ENCODE measurements at regions not wholly inside any gene's neighbourhood (a gene's known extent, or its start where the extent isn't known, plus 50 kb on each side); places are given as distances from the start of the nearest gene placed in this dataset.

DNA sequence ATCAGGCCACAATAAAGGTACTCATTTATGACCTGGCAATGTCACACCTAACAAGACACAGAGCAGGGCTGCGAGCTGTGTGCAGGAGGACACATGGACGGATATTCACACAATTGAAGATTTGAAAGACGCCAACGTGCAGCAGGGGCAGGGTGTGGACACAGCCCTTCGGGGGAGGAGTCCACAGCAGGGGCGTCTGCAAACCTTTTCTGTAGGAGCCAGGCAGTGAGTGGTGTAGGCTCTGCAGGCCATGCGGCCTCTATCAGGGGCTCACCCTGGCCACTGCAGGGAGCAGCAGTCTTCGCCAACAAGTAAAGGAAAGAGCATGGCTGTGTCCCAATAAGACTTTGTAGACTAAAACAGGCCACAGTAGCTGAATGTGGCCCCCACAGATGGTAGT is 125.7 kb upstream of the SNTG2 start:
- no peak overlapping the region for H2AFZ ChIP-seq
- no peaks in the 10 kb centered on the region for H3K36me3 ChIP-seq (replicated peaks; ENCODE audit: insufficient read depth, low read depth)
- no peaks in the 10 kb centered on the region for H3K9me2 ChIP-seq (replicated peaks; ENCODE audit: insufficient read depth)
- no peaks in the 10 kb centered on the region for H3K79me2 ChIP-seq
- no peak overlapping the region for H3K27ac ChIP-seq
- H4K20me1 ChIP-seq (ENCODE audit: insufficient read depth, poor library complexity, severe bottlenecking) = no peaks in the 10 kb centered on the region
- H3K4me2 ChIP-seq = no peak overlapping the region
- TF ChIP-seq EZH2 (IDR thresholded peaks at IDR 0.05; ENCODE audit: borderline replicate concordance) = no peak
- TF ChIP-seq EZH2phosphoT487 (IDR thresholded peaks at IDR 0.05; ENCODE audit: low read depth, severe bottlenecking, unreplicated experiment) = no peak
- TF ChIP-seq, protein P1, sequence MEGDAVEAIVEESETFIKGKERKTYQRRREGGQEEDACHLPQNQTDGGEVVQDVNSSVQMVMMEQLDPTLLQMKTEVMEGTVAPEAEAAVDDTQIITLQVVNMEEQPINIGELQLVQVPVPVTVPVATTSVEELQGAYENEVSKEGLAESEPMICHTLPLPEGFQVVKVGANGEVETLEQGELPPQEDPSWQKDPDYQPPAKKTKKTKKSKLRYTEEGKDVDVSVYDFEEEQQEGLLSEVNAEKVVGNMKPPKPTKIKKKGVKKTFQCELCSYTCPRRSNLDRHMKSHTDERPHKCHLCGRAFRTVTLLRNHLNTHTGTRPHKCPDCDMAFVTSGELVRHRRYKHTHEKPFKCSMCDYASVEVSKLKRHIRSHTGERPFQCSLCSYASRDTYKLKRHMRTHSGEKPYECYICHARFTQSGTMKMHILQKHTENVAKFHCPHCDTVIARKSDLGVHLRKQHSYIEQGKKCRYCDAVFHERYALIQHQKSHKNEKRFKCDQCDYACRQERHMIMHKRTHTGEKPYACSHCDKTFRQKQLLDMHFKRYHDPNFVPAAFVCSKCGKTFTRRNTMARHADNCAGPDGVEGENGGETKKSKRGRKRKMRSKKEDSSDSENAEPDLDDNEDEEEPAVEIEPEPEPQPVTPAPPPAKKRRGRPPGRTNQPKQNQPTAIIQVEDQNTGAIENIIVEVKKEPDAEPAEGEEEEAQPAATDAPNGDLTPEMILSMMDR (IDR thresholded peaks at IDR 0.05; ENCODE audit: poor library complexity) = no peak
- no peak for DNase-seq (ENCODE audit: low spot score)
- H3K4me1 ChIP-seq (ENCODE audit: insufficient read depth) = no peaks in the 10 kb centered on the region
- no peaks in the 10 kb centered on the region for H3K9me3 ChIP-seq (ENCODE audit: low read depth)
- no peak overlapping the region for H3K4me3 ChIP-seq
- H3K27me3 ChIP-seq = no peaks in the 10 kb centered on the region
- 70% methylated on average over 8 of the region's 8 CpGs for WGBS (ENCODE audit: low lambda C conversion rate, missing lambda C conversion rate)

DNA sequence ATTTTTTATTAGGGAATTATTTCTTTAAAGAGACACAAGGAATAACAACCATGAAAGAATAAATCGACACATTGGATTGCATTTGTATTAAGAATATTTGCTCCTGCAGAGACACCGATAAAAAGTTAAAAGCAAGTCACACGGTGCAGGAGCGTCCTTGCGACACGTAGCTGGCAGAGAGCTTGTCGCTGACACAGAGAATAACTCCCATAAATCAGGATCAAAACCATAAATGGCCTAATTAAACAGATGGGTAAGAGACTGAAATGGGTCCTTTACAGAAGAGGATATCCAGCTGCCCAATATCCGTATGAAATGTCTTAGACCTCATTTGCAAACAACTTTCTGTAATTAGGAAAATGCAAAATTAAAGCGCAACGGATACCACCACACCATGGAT is 126.1 kb upstream of the SNTG2 start:
- no peak overlapping the region for H3K27ac ChIP-seq
- TF ChIP-seq EZH2 (IDR thresholded peaks at IDR 0.05; ENCODE audit: borderline replicate concordance) = no peak
- TF ChIP-seq, protein P1 (IDR thresholded peaks at IDR 0.05; ENCODE audit: poor library complexity) = no peak
- TF ChIP-seq EZH2phosphoT487 (IDR thresholded peaks at IDR 0.05; ENCODE audit: low read depth, severe bottlenecking, unreplicated experiment) = no peak
- H3K9me3 ChIP-seq (ENCODE audit: low read depth) = no peaks in the 10 kb centered on the region
- H3K79me2 ChIP-seq = no peaks in the 10 kb centered on the region
- H2AFZ ChIP-seq = no peak overlapping the region
- no peak overlapping the region for H3K4me2 ChIP-seq
- no peak for DNase-seq (ENCODE audit: low spot score)
- no peaks in the 10 kb centered on the region for H3K9me2 ChIP-seq (replicated peaks; ENCODE audit: insufficient read depth)
- H3K4me3 ChIP-seq = no peak overlapping the region
- 92% methylated on average over 10 of the region's 10 CpGs for WGBS (ENCODE audit: low lambda C conversion rate, missing lambda C conversion rate)
- no peaks in the 10 kb centered on the region for H3K27me3 ChIP-seq
- no peaks in the 10 kb centered on the region for H4K20me1 ChIP-seq (ENCODE audit: insufficient read depth, poor library complexity, severe bottlenecking)
- no peaks in the 10 kb centered on the region for H3K4me1 ChIP-seq (ENCODE audit: insufficient read depth)
- no peaks in the 10 kb centered on the region for H3K36me3 ChIP-seq (replicated peaks; ENCODE audit: insufficient read depth, low read depth)

DNA sequence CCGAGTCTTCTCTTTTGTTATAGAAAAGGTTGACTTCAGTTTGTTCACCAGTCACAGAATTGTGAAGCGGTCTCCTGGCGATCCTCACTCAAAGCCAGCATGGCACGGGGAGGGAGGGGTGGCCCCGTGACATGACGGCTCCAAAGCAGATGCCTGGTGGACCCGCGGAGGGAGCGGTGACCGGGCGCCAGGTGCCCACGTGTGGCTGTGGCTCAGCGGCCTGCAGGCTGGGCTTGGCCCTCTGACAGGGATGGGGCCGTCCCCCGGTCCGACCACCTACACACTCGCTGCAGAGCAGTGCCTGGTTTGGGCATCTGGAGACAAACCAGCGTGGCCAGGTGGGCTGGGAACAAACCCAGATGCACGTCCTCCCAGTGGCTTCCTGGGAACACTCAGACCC is 129.1 kb upstream of the SNTG2 start:
- TF ChIP-seq, protein P1 (IDR thresholded peaks at IDR 0.05; ENCODE audit: poor library complexity) = no peak
- no peak for TF ChIP-seq EZH2 (IDR thresholded peaks at IDR 0.05; ENCODE audit: borderline replicate concordance)
- no peak for TF ChIP-seq EZH2phosphoT487 (IDR thresholded peaks at IDR 0.05; ENCODE audit: low read depth, severe bottlenecking, unreplicated experiment)
- Histone ChIP-seq H4K20me1 (ENCODE audit: insufficient read depth, poor library complexity, severe bottlenecking) (no peaks in the 10 kb centered on the region), H3K36me3 (replicated peaks; ENCODE audit: insufficient read depth, low read depth) (no peaks in the 10 kb centered on the region), H3K4me1 (ENCODE audit: insufficient read depth) (no peaks in the 10 kb centered on the region), H3K79me2 (no peaks in the 10 kb centered on the region), H3K27me3 (no peaks in the 10 kb centered on the region), H3K9me2 (replicated peaks; ENCODE audit: insufficient read depth) (no peaks in the 10 kb centered on the region), H3K9me3 (ENCODE audit: low read depth) (no peaks in the 10 kb centered on the region), H2AFZ (no peak overlapping the region), H3K4me2 (no peak overlapping the region), H3K27ac (no peak overlapping the region), H3K4me3 (no peak overlapping the region)
- DNase-seq (ENCODE audit: low spot score) = no peak
- WGBS (ENCODE audit: low lambda C conversion rate, missing lambda C conversion rate) = 94% methylated on average over 19 of the region's 19 CpGs

DNA sequence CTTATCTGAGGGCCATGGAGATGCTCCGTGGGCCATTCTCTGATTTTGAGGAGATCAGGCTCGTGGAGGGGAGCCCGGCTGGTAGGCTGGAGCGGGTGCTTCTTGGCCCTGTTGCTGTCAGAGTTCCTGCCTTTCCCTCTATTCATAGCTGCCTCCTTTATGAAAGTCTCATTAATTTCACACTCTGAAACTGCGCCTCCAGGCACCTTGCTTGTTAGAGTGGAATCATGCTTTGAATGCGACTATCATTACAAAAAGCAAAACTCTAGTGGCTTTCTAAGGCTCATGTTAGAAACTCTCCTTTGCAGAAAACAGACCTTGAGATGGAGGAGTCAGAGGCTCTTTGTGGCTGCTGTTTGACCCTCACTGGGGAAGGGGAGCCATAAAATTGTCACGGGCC is 131.0 kb upstream of the SNTG2 start:
- Histone ChIP-seq H2AFZ (no peak overlapping the region), H3K36me3 (replicated peaks; ENCODE audit: insufficient read depth, low read depth) (no peaks in the 10 kb centered on the region), H3K9me2 (replicated peaks; ENCODE audit: insufficient read depth) (no peaks in the 10 kb centered on the region), H3K9me3 (ENCODE audit: low read depth) (no peaks in the 10 kb centered on the region), H4K20me1 (ENCODE audit: insufficient read depth, poor library complexity, severe bottlenecking) (no peaks in the 10 kb centered on the region), H3K27ac (no peak overlapping the region), H3K79me2 (no peaks in the 10 kb centered on the region), H3K4me2 (no peak overlapping the region), H3K4me3 (no peak overlapping the region), H3K4me1 (ENCODE audit: insufficient read depth) (no peaks in the 10 kb centered on the region), H3K27me3 (no peaks in the 10 kb centered on the region)
- 92% methylated on average over 7 of the region's 7 CpGs for WGBS (ENCODE audit: low lambda C conversion rate, missing lambda C conversion rate)
- no peak for DNase-seq (ENCODE audit: low spot score)
- TF ChIP-seq EZH2 (IDR thresholded peaks at IDR 0.05; ENCODE audit: borderline replicate concordance) = no peak
- TF ChIP-seq, protein P1 (IDR thresholded peaks at IDR 0.05; ENCODE audit: poor library complexity) = no peak
- TF ChIP-seq EZH2phosphoT487 (IDR thresholded peaks at IDR 0.05; ENCODE audit: low read depth, severe bottlenecking, unreplicated experiment) = no peak

All from hepatocyte (in vitro differentiated cells).